NOMO-1 treated with dmso at 0.1 percent for 144 hours (cell line): ENCODE measurements at regions not wholly inside any gene's neighbourhood (a gene's known extent, or its start where the extent isn't known, plus 50 kb on each side); places are given as distances from the start of the nearest gene placed in this dataset.

Experiments used
- DNase-seq: peaks from one replicate; lab custom pipeline; 2025; ENCODE audit not compliant: unreplicated experiment; lab: John Stamatoyannopoulos, UW

- no peak for DNase-seq
Measured at GRCh38 chr11:69904161-69904973, 85.2 kb upstream of the FGF3 start.

DNA sequence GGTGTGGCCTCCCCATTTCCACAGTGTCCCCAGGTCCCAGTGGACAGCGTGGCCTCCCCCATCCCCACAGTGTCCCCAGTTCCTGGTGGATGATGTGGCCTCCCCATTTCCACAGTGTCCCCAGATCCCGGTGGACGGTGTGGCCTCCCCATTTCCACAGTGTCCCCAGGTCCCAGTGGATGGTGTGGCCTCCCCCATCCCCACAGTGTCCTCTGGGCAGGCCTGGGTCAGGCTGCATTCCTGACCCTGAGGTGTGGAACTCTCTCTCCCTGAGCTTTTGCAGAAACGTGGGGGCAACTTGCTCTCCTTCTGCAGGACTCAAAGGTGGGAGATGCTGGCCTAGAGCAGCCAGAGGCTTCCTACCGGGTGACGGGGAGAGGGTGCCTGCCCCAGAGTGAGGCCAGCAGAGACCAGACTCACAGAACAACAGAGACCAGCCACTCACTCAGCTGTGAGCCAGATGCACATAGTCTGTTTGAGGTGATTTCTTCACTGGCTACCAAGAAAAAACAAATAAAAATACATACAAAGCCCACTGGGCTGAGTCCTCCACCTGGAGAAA, 85.8 kb upstream of the FGF3 start:
- no peak for DNase-seq

GRCh38 chr11:69905611-69906452, 86.6 kb upstream of the FGF3 start:
- no peak for DNase-seq

DNA sequence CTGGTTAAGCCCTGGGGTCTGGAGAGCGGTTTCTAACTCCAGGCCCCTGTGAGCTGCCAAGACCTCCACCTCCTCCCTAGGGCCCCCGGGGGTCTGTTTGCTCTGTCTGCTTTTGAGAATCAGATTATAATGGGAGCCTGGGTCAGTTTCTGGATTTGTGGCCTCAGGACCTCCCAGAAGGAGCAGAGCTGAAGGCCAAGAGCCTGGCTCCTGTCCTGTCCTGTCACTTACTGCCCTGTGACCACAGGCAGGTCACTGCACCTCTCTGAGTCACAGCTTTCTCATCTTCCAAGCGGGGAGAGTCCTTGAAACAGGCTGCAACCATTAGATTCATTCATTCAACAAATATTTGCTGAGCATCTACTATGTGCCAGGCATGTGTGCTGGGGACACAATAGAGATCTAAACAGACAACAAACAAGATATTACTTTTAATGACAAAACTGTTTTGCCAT, 87.3 kb upstream of the FGF3 start:
- DNase-seq, result no peak

DNA sequence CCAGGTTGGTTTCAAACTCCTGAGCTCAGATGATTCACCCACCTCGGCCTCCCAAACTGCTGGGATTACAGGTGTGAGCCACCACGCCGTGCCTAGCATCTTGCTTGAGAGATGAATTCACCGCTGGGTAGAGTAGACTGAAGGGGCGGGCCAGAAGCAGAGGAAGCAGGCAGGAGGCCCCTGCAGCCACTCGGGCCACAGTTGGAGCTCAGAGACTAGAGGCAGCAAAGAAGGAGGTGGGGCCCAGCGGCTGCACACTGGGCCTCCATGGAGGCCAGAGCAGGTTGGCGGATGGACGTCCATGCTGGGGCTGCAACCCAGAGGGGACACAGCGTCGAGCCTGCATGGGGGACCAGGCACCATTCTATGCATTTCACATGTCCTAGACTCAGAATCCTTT, 88.4 kb upstream of the FGF3 start:
- DNase-seq, result no peak

DNA sequence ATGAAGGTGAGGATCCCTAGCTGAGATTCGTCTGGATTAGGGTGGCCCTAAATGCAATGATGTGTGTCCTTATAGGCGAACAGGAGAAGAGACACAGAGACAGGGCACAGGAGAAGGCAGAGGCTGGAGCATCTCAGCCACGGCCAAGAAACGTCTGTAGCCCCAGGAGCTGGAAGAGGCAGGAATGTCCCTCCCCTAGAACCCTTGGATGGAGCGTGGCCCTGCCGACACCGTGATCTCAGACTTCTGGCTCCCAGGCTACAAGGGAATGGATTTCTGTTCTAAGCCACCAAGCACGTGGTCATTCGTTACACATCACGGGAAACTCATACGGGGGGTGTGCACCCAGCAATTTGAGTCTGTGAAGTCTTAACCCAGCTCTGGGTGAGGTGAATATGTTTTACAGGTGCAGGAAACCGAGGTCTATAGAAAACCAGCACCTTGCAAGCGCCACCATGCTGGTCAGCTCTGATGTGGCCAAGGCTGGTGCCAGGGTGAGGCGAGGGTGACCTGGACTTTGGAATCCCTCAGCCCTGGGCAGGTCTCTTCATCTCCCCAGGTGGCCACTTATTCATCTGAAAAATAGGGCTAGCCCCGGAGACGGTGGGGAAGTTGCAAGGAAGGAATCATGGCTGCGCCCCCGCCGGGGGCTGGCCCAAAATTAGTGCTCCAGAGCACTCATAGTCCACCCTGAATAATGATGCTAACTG, 89.5 kb upstream of the FGF3 start:
- DNase-seq, result no peak

- DNase-seq, result no peak
Measured at GRCh38 chr11:69909561-69910518, 90.6 kb upstream of the FGF3 start.

GRCh38 chr11:69910519-69911309, 91.5 kb upstream of the FGF3 start:
- no peak for DNase-seq

DNA sequence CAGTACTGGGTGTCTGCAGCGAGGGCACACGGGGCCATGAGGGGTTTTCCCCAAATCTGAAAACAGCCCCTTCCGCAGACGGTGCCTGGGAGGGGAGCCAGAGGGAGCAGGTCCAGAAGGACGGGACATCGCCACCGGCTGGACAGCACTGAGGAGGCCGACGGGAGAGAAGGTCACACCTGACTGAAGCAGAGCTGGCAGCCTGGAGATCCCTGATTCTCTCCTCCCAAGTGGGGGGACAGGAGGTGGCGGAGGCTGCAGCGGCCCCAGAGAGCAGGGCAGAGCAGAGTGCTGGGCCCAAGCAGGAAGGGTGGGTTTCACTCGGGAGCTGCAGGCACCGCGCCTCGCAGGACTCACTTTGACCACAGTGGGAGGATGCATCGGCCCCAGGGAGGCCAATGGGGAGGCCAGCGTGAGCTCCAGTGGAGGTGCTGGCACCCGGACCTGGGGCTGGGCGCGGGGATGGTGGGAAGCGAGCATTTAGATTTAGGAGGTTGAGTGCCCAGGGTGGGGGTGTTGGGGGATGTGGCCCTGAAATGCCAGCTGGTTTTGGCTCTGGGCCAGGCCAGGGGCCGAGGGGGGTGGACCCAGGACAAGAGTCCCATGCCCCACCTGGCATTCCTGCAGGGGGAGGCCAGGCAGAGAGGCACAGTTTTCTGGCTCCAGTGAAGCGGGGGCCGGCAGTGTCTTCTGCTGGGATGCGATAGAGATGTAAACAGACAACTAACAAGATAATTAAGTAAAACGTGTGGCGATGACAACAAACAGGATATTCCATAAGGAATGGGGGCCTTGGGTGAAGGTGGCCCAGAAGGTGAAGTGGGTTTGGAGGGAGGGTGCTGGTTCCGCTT, 92.3 kb upstream of the FGF3 start:
- DNase-seq, result no peak

DNA sequence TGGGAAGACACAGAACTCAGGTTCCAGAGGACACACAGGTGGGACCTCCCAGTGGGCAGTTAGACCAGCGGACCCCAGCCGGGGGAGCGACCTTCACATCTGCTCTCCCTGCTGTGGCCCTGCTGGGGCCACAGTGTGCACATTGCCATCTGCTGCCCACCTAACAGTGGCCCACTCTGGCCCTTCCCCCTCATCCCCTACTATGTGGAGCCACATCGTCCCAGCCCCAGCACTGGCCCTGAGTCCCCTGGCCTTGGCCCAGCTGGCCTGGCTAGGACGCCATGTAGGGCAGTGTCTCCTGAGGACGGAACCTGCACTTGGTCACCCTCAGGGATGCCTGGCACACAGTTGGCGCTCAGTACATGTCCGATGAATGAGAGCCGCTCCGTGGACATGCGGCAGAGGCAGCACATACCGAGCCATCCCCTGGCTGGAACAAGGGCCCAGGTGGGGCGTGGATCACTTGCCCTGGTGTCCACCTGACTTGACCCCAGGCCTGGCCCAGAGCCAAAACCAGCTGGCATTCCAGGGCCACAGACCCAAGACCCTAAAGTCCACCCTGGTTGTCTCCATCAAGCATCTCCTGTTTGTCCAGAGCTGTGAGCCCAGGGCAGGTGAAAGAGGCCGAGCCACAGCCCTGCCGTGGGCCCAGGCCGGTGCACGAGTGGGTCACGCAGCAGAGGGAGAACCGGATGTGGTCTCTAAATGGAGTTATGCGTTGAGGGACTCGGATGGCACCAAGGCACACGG, 93.1 kb upstream of the FGF3 start:
- DNase-seq, result no peak

GRCh38 chr11:69912911-69913451, 93.8 kb upstream of the FGF3 start:
- DNase-seq, result peak; percentile 31

GRCh38 chr11:69913591-69914285, 94.5 kb upstream of the FGF3 start:
- no peak for DNase-seq

DNA sequence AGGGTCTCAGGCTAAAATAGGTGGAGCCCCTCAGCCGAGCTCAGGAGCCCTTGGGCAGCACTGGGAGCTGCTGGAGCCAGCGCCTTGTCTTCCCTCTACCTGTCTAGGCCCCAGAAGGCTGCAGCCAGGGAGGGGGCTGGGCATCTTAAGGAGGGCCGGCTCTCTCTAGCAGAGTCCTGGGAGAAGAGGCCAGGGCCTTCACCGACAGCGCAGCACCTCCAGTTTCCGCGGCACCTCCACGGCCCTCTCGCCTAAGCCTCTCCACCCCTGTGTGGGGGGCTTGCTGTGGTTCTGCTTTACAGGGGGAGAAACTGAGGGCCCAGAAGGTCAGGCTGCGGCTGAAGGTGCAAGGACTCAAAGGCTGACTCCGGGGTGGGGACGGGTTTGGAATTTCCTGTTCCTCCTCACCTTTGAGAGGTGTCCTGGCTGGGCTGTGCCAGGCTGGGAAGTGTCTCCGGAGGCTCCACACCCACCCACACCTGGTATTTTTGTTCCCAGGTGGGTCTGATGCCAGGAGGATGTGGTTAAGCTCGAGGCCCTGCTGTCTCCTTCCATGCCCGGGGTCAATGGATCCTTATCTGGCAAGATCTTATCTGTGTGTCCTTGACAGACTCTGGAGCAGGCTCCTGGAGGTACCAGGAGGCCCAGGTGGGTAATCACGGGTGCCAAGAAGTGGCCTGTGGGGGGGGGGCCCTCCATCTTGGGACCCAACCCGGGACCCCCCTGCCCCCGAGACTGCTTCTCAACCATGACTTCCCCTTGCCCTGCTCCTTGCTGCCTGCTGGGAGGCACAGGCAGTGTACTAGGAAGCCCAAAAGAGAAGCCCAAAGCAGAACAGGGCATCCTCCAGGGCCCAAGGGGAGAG, 95.3 kb upstream of the FGF3 start:
- DNase-seq, result no peak

DNA sequence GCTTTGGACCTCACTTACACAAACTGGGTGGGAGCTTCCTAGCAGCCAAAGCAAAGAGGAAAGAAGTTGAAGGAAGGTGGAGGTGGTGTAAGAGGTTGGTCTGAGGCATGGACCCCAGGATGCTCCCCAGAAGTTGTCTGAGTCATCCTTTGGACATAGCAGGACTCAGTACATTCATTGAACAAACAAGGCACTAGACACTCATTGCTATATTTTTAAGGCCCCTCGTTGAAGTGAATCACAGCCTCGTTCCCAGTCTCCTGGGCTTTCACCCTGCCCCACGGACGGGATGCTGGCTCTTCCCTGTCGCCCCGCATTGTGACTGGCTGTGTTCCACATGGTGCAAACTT, 95.9 kb upstream of the FGF3 start:
- DNase-seq, result no peak

GRCh38 chr11:69915501-69916250, 96.5 kb upstream of the FGF3 start:
- DNase-seq, result no peak
